Neural progenitor cell (in vitro differentiated cells): ENCODE measurements at regions not wholly inside any gene's neighbourhood (a gene's known extent, or its start where the extent isn't known, plus 50 kb on each side); places are given as distances from the start of the nearest gene placed in this dataset.

Experiments
- CTCF ChIP-seq: fragments of 200-600 bp; sonication (generic); IDR thresholded peaks from 2 replicates; pipeline ENCODE4 v1.5.1; 2017; ENCODE audit warnings: antibody characterized with exemption, mild to moderate bottlenecking
- EZH2 ChIP-seq: fragments of 200-600 bp; sonication (generic); IDR thresholded peaks from 2 replicates; pipeline ENCODE4 v1.6.1; 2017; ENCODE audit warnings: antibody characterized with exemption, mild to moderate bottlenecking, moderate library complexity
- EZH2phosphoT487 ChIP-seq: fragments of 200-600 bp; sonication (generic); IDR thresholded peaks from 2 replicates; pipeline ENCODE4 v1.6.1; 2017; ENCODE audit warnings: antibody characterized with exemption

- TF ChIP-seq CTCF: no peak
- TF ChIP-seq EZH2phosphoT487: no peak
- TF ChIP-seq EZH2: no peak
Observed at GRCh38 chr9:95791695-95792094, 83.8 kb upstream of the ERCC6L2 start.
